ENCODE measurements at regions not wholly inside any gene's neighbourhood (a gene's known extent, or its start where the extent isn't known, plus 50 kb on each side); places are given as distances from the start of the nearest gene placed in this dataset.

DNA sequence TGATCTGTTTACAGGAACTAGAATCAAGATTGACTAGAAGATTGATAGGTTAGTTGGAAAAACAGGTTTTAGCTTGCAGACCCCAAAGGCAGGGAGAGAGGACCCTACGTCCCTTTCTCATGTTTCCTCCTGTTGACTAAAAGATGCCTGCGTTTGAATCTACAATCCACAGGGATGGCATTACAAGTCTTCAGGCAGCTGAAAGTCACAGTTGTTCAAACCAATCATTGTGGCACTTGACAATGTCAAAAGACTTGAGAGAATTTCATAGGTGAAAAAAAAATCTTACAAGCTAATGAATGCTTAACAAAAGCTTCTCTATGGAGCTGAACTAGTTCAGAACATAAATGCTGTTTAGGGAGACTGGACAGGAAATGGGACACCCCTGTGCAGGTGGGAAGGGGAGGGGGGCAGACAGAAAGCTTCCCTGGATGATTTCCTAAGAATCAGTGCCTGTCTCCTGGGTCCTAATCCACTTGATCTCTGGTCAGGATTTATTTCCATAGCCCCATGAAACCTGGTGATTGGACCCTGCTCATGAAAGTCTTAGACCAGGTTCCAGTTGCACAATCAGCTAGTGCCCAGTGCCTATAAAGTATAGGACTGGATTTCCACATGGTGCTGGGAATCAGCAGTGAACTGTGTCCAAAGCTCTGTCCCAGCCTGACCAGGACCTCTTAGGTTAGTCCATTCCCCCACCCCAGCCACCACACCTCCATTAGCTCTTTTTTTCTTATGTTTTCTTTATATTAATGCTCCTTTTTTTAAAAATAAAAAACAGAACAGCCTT lies 91.6 kb upstream of the BCAR3 start:
- TF ChIP-seq, protein P1, sequence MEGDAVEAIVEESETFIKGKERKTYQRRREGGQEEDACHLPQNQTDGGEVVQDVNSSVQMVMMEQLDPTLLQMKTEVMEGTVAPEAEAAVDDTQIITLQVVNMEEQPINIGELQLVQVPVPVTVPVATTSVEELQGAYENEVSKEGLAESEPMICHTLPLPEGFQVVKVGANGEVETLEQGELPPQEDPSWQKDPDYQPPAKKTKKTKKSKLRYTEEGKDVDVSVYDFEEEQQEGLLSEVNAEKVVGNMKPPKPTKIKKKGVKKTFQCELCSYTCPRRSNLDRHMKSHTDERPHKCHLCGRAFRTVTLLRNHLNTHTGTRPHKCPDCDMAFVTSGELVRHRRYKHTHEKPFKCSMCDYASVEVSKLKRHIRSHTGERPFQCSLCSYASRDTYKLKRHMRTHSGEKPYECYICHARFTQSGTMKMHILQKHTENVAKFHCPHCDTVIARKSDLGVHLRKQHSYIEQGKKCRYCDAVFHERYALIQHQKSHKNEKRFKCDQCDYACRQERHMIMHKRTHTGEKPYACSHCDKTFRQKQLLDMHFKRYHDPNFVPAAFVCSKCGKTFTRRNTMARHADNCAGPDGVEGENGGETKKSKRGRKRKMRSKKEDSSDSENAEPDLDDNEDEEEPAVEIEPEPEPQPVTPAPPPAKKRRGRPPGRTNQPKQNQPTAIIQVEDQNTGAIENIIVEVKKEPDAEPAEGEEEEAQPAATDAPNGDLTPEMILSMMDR (IDR thresholded peaks at IDR 0.05), result no peak
- no peak for TF ChIP-seq POLR2A (IDR thresholded peaks at IDR 0.05)

Measured in uterus (tissue), 2 donors.